ENCODE measurements at regions not wholly inside any gene's neighbourhood (a gene's known extent, or its start where the extent isn't known, plus 50 kb on each side); places are given as distances from the start of the nearest gene placed in this dataset.

DNA sequence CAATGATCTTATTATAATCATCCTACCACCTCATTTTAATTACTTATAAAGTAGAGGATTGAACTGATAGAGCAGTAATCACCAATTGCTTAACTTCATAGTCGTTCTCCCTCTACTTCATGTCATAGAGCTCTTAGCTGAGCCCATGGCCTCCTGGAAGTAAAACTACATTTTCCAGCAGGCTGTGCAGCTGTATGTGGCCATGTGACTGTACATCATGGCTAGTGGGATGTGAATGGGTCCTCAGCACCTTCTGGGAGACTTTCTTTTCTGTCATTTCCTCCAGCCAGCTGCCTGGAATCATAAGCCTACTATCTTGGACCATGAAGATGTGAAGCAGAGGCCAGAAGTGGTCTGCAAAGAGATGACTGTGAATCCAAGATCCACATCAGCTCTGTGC is 128.7 kb upstream of the SKOR2 start:
- Histone ChIP-seq H4K8ac (ENCODE audit: low read depth in 2 of 2, low read length in 2 of 2) (no peak overlapping the region), H2BK120ac (ENCODE audit: low read depth, low read length) (no peak overlapping the region), H3K9me1 (ENCODE audit: insufficient read depth, low read length) (no peaks in the 10 kb centered on the region), H3K36me3 (ENCODE audit: control insufficient read depth, insufficient read depth, low read length) (no peaks in the 10 kb centered on the region), H2AK5ac (ENCODE audit: low read depth, low read length) (no peak overlapping the region), H3K4me2 (ENCODE audit: low read depth, low read length) (no peak overlapping the region), H2BK5ac (ENCODE audit: low read depth, low read length, poor library complexity, severe bottlenecking) (no peak overlapping the region), H3K4ac (ENCODE audit: low read depth, low read length) (no peak overlapping the region), H2AK9ac (replicated peaks; ENCODE audit: low read depth, low read length, poor library complexity) (no peak overlapping the region), H2AFZ (replicated peaks; ENCODE audit: low read length, poor library complexity) (no peak overlapping the region), H3K18ac (ENCODE audit: low read depth, low read length) (no peak overlapping the region), H2BK20ac (ENCODE audit: low read depth, low read length) (no peak overlapping the region), H4K20me1 (ENCODE audit: insufficient read depth, low read length) (no peaks in the 10 kb centered on the region), H4K5ac (ENCODE audit: low read depth, low read length) (no peak overlapping the region), H3K4me1 (ENCODE audit: control insufficient read depth, insufficient read depth, low read length) (no peaks in the 10 kb centered on the region), H3K9me3 (ENCODE audit: control insufficient read depth, insufficient read depth, low read length) (peaks cover 12% of the 10 kb centered on the region; the same call in 1 of the 2 replicates), H3K23ac (ENCODE audit: low read depth, low read length) (no peak overlapping the region), H3K27me3 (ENCODE audit: control insufficient read depth, insufficient read depth, low read length) (no peaks in the 10 kb centered on the region), H3K79me1 (ENCODE audit: low read depth in 1 of 2, low read length in 2 of 2) (no peaks in the 10 kb centered on the region), H2BK15ac (ENCODE audit: low read depth, low read length) (no peak overlapping the region), H3K14ac (replicated peaks; ENCODE audit: low read depth, low read length) (no peak overlapping the region), H3K4me3 (ENCODE audit: insufficient read depth, low read depth, low read length) (no peak overlapping the region), H3K27ac (ENCODE audit: insufficient read depth, low read length) (no peak overlapping the region), H3K56ac (ENCODE audit: extremely low read depth, insufficient read depth, low read length) (no peak overlapping the region), H3K9ac (ENCODE audit: low read depth, low read length) (no peak overlapping the region), H4K91ac (ENCODE audit: insufficient read depth, low read depth, low read length) (no peak overlapping the region)
- in situ Hi-C loops (cut with MboI; ENCODE audit: low sequenced_read_pairs), result no loop called here
- DNase-seq, result no peak
- dilution Hi-C loops (cut with HindIII; ENCODE audit: low sequenced_read_pairs, unreplicated experiment), result no loop called here
- WGBS, 2 experiments (ENCODE audit: extremely low coverage in 2 of 2, insufficient read length in 1 of 2), result no CpG with 5 or more reads among the region's 1 CpG
- TF ChIP-seq RAD21 (IDR thresholded peaks at IDR 0.05; ENCODE audit: low read length) (no peak), FOS (IDR thresholded peaks at IDR 0.05; ENCODE audit: low read depth, low read length) (no peak), NFE2L2 (IDR thresholded peaks at IDR 0.05; ENCODE audit: low read depth, low read length) (no peak), SMC3 (IDR thresholded peaks at IDR 0.05; ENCODE audit: low read depth, low read length) (no peak), MAZ (IDR thresholded peaks at IDR 0.05; ENCODE audit: borderline replicate concordance, low read depth, low read length) (no peak), MAFK (IDR thresholded peaks at IDR 0.05; ENCODE audit: low read depth, low read length) (no peak), CHD1 (IDR thresholded peaks at IDR 0.05; ENCODE audit: low read depth, low read length) (no peak), BHLHE40 (IDR thresholded peaks at IDR 0.05; ENCODE audit: low read depth, low read length) (no peak), RFX5 (IDR thresholded peaks at IDR 0.05; ENCODE audit: low read depth, low read length) (no peak), RCOR1 (IDR thresholded peaks at IDR 0.05; ENCODE audit: insufficient replicate concordance, low read length) (no peak), CEBPB (IDR thresholded peaks at IDR 0.05; ENCODE audit: low read depth, low read length) (no peak), MXI1 (IDR thresholded peaks at IDR 0.05; ENCODE audit: borderline replicate concordance, low read depth, low read length) (no peak), POLR2A (IDR thresholded peaks at IDR 0.05; ENCODE audit: low read depth, low read length) (no peak)
- TF ChIP-seq, protein P1, sequence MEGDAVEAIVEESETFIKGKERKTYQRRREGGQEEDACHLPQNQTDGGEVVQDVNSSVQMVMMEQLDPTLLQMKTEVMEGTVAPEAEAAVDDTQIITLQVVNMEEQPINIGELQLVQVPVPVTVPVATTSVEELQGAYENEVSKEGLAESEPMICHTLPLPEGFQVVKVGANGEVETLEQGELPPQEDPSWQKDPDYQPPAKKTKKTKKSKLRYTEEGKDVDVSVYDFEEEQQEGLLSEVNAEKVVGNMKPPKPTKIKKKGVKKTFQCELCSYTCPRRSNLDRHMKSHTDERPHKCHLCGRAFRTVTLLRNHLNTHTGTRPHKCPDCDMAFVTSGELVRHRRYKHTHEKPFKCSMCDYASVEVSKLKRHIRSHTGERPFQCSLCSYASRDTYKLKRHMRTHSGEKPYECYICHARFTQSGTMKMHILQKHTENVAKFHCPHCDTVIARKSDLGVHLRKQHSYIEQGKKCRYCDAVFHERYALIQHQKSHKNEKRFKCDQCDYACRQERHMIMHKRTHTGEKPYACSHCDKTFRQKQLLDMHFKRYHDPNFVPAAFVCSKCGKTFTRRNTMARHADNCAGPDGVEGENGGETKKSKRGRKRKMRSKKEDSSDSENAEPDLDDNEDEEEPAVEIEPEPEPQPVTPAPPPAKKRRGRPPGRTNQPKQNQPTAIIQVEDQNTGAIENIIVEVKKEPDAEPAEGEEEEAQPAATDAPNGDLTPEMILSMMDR (conservative IDR thresholded peaks at IDR 0.05; ENCODE audit: low read depth, low read length), result no peak
- TF ChIP-seq, protein P2, sequence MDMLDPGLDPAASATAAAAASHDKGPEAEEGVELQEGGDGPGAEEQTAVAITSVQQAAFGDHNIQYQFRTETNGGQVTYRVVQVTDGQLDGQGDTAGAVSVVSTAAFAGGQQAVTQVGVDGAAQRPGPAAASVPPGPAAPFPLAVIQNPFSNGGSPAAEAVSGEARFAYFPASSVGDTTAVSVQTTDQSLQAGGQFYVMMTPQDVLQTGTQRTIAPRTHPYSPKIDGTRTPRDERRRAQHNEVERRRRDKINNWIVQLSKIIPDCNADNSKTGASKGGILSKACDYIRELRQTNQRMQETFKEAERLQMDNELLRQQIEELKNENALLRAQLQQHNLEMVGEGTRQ (IDR thresholded peaks at IDR 0.05; ENCODE audit: low read depth, low read length), result no peak
- TF ChIP-seq, protein P3, sequence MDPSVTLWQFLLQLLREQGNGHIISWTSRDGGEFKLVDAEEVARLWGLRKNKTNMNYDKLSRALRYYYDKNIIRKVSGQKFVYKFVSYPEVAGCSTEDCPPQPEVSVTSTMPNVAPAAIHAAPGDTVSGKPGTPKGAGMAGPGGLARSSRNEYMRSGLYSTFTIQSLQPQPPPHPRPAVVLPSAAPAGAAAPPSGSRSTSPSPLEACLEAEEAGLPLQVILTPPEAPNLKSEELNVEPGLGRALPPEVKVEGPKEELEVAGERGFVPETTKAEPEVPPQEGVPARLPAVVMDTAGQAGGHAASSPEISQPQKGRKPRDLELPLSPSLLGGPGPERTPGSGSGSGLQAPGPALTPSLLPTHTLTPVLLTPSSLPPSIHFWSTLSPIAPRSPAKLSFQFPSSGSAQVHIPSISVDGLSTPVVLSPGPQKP (IDR thresholded peaks at IDR 0.05; ENCODE audit: borderline replicate concordance, low read depth, low read length), result no peak
- intact Hi-C loops (cut with micrococcal nuclease), result no loop called here
- POLR2A ChIA-PET (ENCODE audit: unreplicated experiment), result no interaction called here
- ATAC-seq (ENCODE audit: low read depth), result no peak
- no TSS peak for BruUV-seq (replicated peaks)
- CTCF ChIA-PET, result no interaction called here
